Adrenal gland (tissue), 9 donors: ENCODE measurements at regions not wholly inside any gene's neighbourhood (a gene's known extent, or its start where the extent isn't known, plus 50 kb on each side); places are given as distances from the start of the nearest gene placed in this dataset.

Experiments
- DNase-seq, 7 donors: peaks; one replicate each; pipeline ENCODE4 v3.0.0-alpha.2; 2019 to 2020
- H3K27ac ChIP-seq, 5 donors: fragments of 200-600 bp; sonication (generic) in 4 of 5; 1 replicate in 3 of 5; 2 replicates in 2 of 5; pipeline versions ENCODE4 v1.5.1 to v1.8.0; 2016 to 2020; ENCODE audit warnings: mild to moderate bottlenecking in 1 of 5
- H3K27me3 ChIP-seq: fragments of 200-600 bp; 2 replicates; pipeline ENCODE4 v1.8.0; 2021
- H3K36me3 ChIP-seq, 2 donors: fragments of 200-600 bp; replicated peaks in 1 of 2; 1 replicate in 1 of 2; 2 replicates in 1 of 2; pipeline versions ENCODE4 v1.5.1 to v1.8.0; 2018 to 2022
- H3K4me1 ChIP-seq, 2 donors: fragments of 200-600 bp; replicated peaks in 1 of 2; 1 replicate in 1 of 2; 2 replicates in 1 of 2; pipeline versions ENCODE4 v1.5.1 to v1.8.0; 2018 to 2021
- H3K4me3 ChIP-seq, 4 donors: fragments of 200-600 bp; sonication (generic) in 3 of 4; one replicate each; pipeline ENCODE4 v1.5.1; 2016 to 2018
- H3K9me3 ChIP-seq, 3 donors: fragments of 200-600 bp; sonication (generic) in 1 of 3; replicated peaks in 1 of 3; 1 replicate in 2 of 3; 2 replicates in 1 of 3; pipeline versions ENCODE4 v1.5.1 to v1.8.0; 2016 to 2021
- POLR2A ChIP-seq, 2 donors: fragments of 450-650 bp; IDR thresholded peaks; one replicate each; pipeline ENCODE4 v1.6.1; 2017; ENCODE audit warnings: antibody characterized with exemption in 2 of 2, mild to moderate bottlenecking in 2 of 2, moderate library complexity in 1 of 2
- WGBS, 4 donors: extraction: QIAGEN DNeasy Blood & Tissue Kit in 2 of 4; methylation state at CpG; one replicate each; pipeline versions ENCODE4 v1.1.5 to v1.1.7; 2013 to 2017; 5-methylcytosine and 5-hydroxymethylcytosine counted together
- intact Hi-C, 2 donors: fragments of 100-400 bp; cut with DNase I; formaldehyde crosslinking; loops; one replicate each; pipeline versions ENCODE4 v1.14.1 to v1.15.0; 2022 to 2023
- TF ChIP-seq, protein P1 (sequence below), 6 experiments: fragments of 450-650 bp in 4 of 6; fragments of 200-600 bp in 2 of 6; sonication (generic) in 1 of 6; IDR thresholded peaks; 1 replicate in 5 of 6; 2 replicates in 1 of 6; pipeline versions ENCODE4 v1.5.1 to v1.8.0; 2016 to 2021; ENCODE audit warnings: antibody characterized with exemption in 6 of 6, mild to moderate bottlenecking in 2 of 6, moderate library complexity in 1 of 6
- donor health status: healthy with polysubstance abuse.
- donor health status: Bipolar disorder and iron deficiency.
- donor health status: DM: yes; HTN: yes; CAD: no.
- donor health status: DM: no; HTN: no; CAD: no.
- donor health status: DM: no; HTN: no; CAD: no.

DNA sequence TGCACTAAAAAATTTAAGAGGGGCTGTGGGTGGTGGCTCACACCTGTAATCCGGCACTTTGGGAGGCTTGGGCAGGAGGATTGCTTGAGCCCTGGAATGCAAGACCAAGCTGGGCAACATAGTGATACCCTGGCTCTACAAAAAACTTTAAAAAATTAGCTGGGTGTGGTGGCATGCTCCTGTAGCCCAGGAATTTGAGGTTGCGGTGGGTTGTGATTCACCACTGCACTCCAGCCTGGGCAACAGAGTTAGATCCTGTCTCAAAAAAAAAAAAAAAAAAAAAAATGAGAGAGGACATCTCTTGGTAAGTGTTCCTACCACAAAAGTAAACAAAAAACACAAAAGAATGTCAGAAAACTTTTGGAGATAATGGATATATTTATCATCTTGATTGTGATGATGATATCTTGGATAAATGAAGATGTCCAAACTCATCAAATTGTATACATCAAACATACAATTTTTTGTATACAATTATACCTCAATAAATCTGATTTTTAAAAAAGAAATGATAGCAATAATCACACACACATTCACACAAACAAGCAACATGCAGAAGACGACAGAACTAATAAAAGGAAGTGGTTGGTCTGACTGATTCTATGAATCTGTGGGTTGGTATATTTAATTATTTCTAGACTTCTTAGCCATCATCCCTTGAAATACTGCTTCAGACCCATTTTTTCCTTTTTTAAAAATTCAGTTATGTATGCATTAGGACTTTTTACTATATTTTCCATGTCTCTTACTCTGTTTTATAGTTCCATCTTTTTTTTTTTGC, 465.9 kb downstream of the PLA2G4A start:
- intact Hi-C loops: no loop called here
- Histone ChIP-seq H3K36me3 (no peaks in the 10 kb centered on the region), H3K27ac (no peak overlapping the region), H3K4me3 (no peak overlapping the region), H3K4me1 (no peaks in the 10 kb centered on the region), H3K9me3 (no peaks in the 10 kb centered on the region), H3K27me3 (no peaks in the 10 kb centered on the region)
- no peak for DNase-seq
- WGBS, 4 donors: 62 to 80% (median 77%) methylated on average over 3 of the region's 3 CpGs
- TF ChIP-seq POLR2A (IDR thresholded peaks at IDR 0.05): no peak
- TF ChIP-seq, protein P1, sequence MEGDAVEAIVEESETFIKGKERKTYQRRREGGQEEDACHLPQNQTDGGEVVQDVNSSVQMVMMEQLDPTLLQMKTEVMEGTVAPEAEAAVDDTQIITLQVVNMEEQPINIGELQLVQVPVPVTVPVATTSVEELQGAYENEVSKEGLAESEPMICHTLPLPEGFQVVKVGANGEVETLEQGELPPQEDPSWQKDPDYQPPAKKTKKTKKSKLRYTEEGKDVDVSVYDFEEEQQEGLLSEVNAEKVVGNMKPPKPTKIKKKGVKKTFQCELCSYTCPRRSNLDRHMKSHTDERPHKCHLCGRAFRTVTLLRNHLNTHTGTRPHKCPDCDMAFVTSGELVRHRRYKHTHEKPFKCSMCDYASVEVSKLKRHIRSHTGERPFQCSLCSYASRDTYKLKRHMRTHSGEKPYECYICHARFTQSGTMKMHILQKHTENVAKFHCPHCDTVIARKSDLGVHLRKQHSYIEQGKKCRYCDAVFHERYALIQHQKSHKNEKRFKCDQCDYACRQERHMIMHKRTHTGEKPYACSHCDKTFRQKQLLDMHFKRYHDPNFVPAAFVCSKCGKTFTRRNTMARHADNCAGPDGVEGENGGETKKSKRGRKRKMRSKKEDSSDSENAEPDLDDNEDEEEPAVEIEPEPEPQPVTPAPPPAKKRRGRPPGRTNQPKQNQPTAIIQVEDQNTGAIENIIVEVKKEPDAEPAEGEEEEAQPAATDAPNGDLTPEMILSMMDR (IDR thresholded peaks at IDR 0.05): no peak

DNA sequence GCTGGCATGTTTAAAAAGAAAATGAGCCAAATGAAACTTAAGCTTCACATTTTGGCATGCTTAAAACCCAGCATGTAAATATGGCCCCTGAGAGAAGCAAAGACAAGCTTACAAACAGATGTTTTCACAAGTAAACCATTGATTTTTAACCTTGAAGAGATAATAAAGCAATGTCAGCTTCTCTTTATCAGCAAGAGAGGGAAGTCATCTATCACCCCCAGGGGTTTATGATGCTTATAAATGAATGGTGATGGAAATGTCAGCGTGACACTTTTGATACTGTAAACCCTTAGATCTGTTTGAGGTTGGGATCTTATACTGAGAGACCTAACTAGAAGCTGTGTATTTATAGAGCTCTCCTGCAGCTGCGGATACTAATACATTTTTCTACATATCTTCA, 471.3 kb downstream of the PLA2G4A start:
- H3K4me1 ChIP-seq: no peaks in the 10 kb centered on the region
- no peaks in the 10 kb centered on the region for H3K27me3 ChIP-seq
- TF ChIP-seq POLR2A (IDR thresholded peaks at IDR 0.05): no peak
- TF ChIP-seq, protein P1 (IDR thresholded peaks at IDR 0.05): no peak

DNA sequence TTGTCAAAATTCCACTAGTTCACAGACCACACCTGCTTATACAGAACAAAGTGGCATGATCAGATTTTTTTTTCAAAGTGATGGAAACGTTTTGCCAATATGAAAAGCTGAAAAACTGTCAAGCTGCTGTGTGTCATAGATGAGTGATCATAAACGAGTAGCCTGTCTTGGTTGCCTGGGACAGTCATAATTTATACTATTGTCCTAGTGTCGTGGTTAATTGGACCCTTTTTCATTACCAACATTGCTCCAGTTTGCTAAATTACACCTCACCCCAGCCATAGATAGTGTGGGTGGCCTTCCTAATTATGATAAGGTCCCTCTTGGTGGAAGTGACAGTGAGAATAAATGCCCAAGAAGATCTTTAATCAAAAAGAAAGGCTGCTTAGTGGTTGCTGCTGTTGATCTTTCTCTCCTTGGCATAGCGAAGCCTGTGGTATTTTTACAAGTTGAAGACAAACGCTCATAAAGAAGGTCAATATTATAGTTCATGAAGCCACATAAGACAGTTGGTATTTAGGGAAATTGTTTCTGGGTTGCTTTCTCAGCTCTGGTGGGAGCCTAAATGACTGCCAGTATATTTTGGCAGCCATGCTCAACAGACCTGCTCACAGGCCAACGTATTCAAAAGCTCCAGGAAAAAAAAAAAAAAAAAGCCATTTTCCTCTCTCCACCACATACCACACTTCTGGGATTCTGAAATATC, 478.1 kb downstream of the PLA2G4A start:
- no peak overlapping the region for H3K4me3 ChIP-seq
- intact Hi-C loops: no loop called here
- H3K27me3 ChIP-seq: no peaks in the 10 kb centered on the region
- WGBS, 4 donors: 46 to 62% (median 50%) methylated on average over 6 of the region's 6 CpGs
- H3K4me1 ChIP-seq: no peaks in the 10 kb centered on the region
- H3K27ac ChIP-seq: no peak overlapping the region
- no peaks in the 10 kb centered on the region for H3K9me3 ChIP-seq
- TF ChIP-seq, protein P1 (IDR thresholded peaks at IDR 0.05): no peak
- no peak for TF ChIP-seq POLR2A (IDR thresholded peaks at IDR 0.05)
- H3K36me3 ChIP-seq: no peaks in the 10 kb centered on the region
- no peak for DNase-seq

More for the DNA sequence above, 471.3 kb downstream of the PLA2G4A start:
- DNase-seq: no peak
- Histone ChIP-seq H3K36me3 (no peaks in the 10 kb centered on the region), H3K4me3 (no peak overlapping the region), H3K9me3 (no peaks in the 10 kb centered on the region), H3K27ac (no peak overlapping the region)
- 37 to 47% (median 42%) methylated on average over 2 of the region's 2 CpGs for WGBS, 4 donors
- intact Hi-C loops: no loop called here

DNA sequence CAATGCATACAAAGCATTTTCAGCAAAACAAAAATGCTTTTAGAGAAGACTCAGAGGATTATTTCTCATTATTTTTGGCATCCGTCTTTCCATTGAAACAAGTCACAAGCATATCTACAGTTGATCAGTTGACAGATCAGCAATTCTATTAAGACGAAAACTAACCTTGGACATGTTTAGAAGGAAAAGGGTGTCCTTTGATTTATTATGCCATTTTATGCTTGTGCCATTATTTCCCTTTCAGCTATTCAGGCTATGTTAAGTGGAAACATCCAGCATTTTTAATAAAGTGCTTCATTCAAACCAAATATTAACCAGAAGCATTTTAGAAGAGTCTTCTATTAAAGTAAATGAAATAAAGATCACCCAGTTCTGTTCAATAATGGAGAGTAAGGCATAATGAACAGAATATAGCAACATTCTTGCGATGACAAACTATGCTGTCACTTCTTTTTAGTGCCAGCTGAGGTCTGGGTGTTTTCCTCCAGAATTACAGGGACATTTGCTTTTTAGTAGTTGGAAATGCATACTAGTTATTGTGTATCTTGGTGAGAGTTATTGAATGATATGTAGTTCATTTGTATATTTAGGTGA, 481.4 kb downstream of the PLA2G4A start:
- Histone ChIP-seq H3K27ac (no peak overlapping the region), H3K9me3 (no peaks in the 10 kb centered on the region), H3K4me3 (no peak overlapping the region), H3K36me3 (no peaks in the 10 kb centered on the region), H3K4me1 (no peaks in the 10 kb centered on the region), H3K27me3 (no peaks in the 10 kb centered on the region)
- WGBS, 4 donors: 52 to 62% (median 60%) methylated on average over 3 of the region's 3 CpGs
- no peak for DNase-seq
- TF ChIP-seq, protein P1 (IDR thresholded peaks at IDR 0.05): no peak
- no peak for TF ChIP-seq POLR2A (IDR thresholded peaks at IDR 0.05)
- intact Hi-C loops: no loop called here
